ENCODE measurements at regions not wholly inside any gene's neighbourhood (a gene's known extent, or its start where the extent isn't known, plus 50 kb on each side); places are given as distances from the start of the nearest gene placed in this dataset.

GRCh38 chr4:154019811-154020210 is 230.9 kb upstream of the SFRP2 start:
- no peak for TF ChIP-seq CTCF (IDR thresholded peaks at IDR 0.05; ENCODE audit: low read depth, low read length)
- TF ChIP-seq, protein P1, sequence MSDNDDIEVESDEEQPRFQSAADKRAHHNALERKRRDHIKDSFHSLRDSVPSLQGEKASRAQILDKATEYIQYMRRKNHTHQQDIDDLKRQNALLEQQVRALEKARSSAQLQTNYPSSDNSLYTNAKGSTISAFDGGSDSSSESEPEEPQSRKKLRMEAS (IDR thresholded peaks at IDR 0.05; ENCODE audit: low read depth, low read length), result no peak

Measured in NB4 (cell line).